ENCODE measurements at regions not wholly inside any gene's neighbourhood (a gene's known extent, or its start where the extent isn't known, plus 50 kb on each side); places are given as distances from the start of the nearest gene placed in this dataset.

DNA sequence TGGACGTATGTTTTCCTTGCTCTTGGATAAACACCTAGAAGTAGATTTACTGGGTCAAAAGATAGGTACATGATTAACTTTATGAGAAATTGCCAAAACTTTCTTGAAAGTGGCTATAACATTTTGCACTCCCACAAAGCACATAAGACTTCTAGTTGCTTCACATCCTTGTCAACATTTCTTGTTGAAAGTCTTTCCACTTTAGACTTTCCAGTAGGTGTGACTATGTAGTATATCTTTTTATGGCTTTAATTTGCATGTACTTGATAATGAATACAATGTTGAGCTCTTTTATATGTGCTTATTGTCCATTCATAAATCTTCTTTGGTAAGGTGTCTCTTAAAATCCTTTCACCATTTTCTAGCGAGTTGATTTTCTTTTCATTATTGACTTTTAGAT lies 241.2 kb upstream of the RPL38 start:
- TF ChIP-seq CTCF (IDR thresholded peaks at IDR 0.05; ENCODE audit: insufficient read depth, low read length, missing control alignments): no peak
- H3K4me3 ChIP-seq (ENCODE audit: low read depth, low read length): no peak overlapping the region
- CTCF ChIA-PET: no interaction called here
- no peak for DNase-seq (ENCODE audit: low read depth, low spot score)
- POLR2A ChIA-PET: no interaction called here

DNA sequence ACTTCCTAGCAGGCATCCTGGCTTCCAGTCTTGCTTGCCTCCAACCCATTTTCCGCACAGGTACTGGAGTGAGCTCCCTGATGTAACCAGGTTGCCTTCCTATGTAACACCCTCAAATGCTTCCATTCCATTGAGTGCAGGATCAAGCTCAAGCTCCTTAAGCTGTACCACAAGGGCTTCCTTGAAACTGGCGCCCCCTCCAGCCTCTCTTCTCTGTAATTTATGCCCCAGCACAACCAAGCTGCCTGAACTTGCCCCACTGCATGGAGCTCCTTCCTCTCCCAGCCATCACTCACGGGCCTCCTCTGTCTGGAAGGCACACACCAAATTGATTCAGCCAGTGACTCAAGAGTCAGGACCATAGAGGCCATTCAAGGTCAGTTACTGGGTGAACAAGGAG lies 234.8 kb upstream of the RPL38 start:
- DNase-seq (ENCODE audit: low read depth, low spot score): no peak
- H3K4me3 ChIP-seq (ENCODE audit: low read depth, low read length): no peak overlapping the region
- TF ChIP-seq CTCF (IDR thresholded peaks at IDR 0.05; ENCODE audit: insufficient read depth, low read length, missing control alignments): no peak
- CTCF ChIA-PET: no interaction called here
- POLR2A ChIA-PET: no interaction called here

GRCh38 chr17:73969956-73970355 lies 233.5 kb upstream of the RPL38 start:
- POLR2A ChIA-PET: no interaction called here
- no peak overlapping the region for H3K4me3 ChIP-seq (ENCODE audit: low read depth, low read length)
- no peak for TF ChIP-seq CTCF (IDR thresholded peaks at IDR 0.05; ENCODE audit: insufficient read depth, low read length, missing control alignments)
- CTCF ChIA-PET: no interaction called here
- no peak for DNase-seq (ENCODE audit: low read depth, low spot score)

- POLR2A ChIA-PET: no interaction called here
- CTCF ChIA-PET: no interaction called here
- no peak for DNase-seq (ENCODE audit: low read depth, low spot score)
- TF ChIP-seq CTCF (IDR thresholded peaks at IDR 0.05; ENCODE audit: insufficient read depth, low read length, missing control alignments): no peak
- H3K4me3 ChIP-seq (ENCODE audit: low read depth, low read length): no peak overlapping the region
Measured at GRCh38 chr17:73971127-73971526, 232.4 kb upstream of the RPL38 start.

DNA sequence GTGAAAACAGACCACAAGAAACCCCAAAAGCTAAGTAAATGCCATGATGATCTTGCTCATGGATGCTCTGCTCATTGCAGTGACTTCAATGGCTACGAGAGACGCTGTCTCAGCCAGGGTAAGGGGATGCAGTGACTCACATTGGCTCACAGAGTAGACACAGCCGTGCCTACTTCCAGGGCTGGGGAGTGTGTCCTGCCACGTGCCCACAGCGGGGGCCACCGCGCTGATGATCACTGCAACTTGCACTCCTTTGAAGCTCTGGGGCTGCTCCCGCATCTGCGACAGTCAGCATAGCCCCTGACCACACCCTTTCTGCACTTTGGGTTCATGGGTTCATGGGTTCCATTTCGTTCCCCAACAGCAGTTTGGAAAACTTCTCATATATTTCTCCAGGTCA lies 231.4 kb upstream of the RPL38 start:
- CTCF ChIA-PET: no interaction called here
- POLR2A ChIA-PET: no interaction called here
- H3K4me3 ChIP-seq (ENCODE audit: low read depth, low read length): no peak overlapping the region
- DNase-seq (ENCODE audit: low read depth, low spot score): no peak
- TF ChIP-seq CTCF (IDR thresholded peaks at IDR 0.05; ENCODE audit: insufficient read depth, low read length, missing control alignments): no peak

GRCh38 chr17:73972901-73973300 lies 230.6 kb upstream of the RPL38 start:
- ChIA-PET CTCF (no interaction called here), POLR2A (no interaction called here)
- TF ChIP-seq CTCF (IDR thresholded peaks at IDR 0.05; ENCODE audit: insufficient read depth, low read length, missing control alignments): no peak
- DNase-seq (ENCODE audit: low read depth, low spot score): no peak
- H3K4me3 ChIP-seq (ENCODE audit: low read depth, low read length): no peak overlapping the region

Data from AG04449 (cell line).